ENCODE measurements at regions not wholly inside any gene's neighbourhood (a gene's known extent, or its start where the extent isn't known, plus 50 kb on each side); places are given as distances from the start of the nearest gene placed in this dataset.
"Not testable (repeated sequence)": the region's sequence is repeated elsewhere in the genome, so short reads cannot be mapped to it uniquely, and the experiment has no call there.

DNA sequence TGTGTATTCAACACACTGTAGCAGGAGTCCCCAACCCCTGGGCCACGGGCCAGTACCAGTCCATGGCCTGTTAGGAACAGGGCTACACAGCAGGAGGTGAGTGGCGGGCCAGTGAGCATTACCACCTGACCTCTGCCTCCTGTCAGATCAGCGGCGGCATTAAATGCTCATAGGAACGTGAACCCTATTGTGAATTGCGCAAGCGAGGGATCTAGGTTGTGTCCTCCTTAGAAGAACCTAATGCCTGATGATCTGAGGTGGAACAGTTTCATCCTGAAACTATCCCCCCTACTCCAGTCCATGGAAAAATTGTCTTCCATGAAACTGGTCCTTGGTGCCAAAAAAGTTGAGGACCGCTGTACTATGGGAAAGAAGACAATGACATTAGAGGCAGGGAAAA lies 386.9 kb downstream of the PREX1 start:
- no peak for DNase-seq (ENCODE audit: low read depth in 3 of 3)

GRCh38 chr20:48440261-48440660 lies 387.5 kb downstream of the PREX1 start:
- not testable (repeated sequence) for DNase-seq (ENCODE audit: low read depth in 3 of 3)

DNA sequence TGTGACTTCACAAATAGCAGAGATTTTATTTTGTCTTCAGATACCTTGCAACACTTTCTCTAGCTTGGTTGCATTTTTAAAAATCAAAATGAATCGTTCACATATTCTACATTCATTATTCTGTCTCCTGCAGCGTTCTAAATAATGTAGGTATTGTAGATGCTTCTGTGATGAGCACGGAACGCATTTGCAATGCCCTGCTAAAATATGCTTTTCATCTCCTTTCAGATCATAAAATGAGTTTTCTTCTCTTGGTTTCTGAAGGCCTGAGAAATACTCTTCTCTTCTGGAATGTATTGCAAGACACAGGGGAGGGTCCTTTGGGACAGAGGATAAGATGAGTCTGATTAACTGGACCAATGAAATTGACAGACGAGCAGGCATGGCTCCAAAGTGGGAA lies 390.7 kb downstream of the PREX1 start:
- no peak for DNase-seq (ENCODE audit: low read depth in 3 of 3)

DNA sequence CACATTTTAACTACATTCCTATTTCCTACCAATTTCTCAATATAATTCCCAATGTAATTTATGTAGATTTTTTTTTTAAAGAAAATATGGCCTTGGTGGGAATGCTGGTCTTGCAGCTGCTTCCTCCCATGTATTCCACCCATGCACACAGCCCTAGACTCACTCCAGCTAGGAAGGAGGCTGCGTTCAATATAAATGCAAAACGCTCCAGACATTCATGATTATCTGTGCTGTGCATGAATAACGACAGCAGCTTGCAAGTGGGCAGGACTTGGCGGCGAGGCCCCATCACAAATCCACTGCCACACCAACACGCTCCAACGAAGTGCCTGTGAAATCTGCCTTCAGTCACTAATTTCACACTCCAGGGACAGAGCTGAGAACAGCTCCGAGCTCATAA lies 391.2 kb downstream of the PREX1 start:
- DNase-seq (ENCODE audit: low read depth in 3 of 3), result not testable (repeated sequence)

- DNase-seq (ENCODE audit: low read depth in 3 of 3), result no peak
These were observed 394.6 kb downstream of the PREX1 start for GRCh38 chr20:48433178-48433577.

- no peak for DNase-seq (ENCODE audit: low read depth in 3 of 3)
These were observed 395.3 kb downstream of the PREX1 start for GRCh38 chr20:48432494-48432832.

GRCh38 chr20:48431653-48432493 lies 395.9 kb downstream of the PREX1 start:
- DNase-seq (ENCODE audit: low read depth in 3 of 3), result no peak

- no peak for DNase-seq (ENCODE audit: low read depth in 3 of 3)
These were observed 401.2 kb downstream of the PREX1 start for GRCh38 chr20:48426630-48427029.

DNA sequence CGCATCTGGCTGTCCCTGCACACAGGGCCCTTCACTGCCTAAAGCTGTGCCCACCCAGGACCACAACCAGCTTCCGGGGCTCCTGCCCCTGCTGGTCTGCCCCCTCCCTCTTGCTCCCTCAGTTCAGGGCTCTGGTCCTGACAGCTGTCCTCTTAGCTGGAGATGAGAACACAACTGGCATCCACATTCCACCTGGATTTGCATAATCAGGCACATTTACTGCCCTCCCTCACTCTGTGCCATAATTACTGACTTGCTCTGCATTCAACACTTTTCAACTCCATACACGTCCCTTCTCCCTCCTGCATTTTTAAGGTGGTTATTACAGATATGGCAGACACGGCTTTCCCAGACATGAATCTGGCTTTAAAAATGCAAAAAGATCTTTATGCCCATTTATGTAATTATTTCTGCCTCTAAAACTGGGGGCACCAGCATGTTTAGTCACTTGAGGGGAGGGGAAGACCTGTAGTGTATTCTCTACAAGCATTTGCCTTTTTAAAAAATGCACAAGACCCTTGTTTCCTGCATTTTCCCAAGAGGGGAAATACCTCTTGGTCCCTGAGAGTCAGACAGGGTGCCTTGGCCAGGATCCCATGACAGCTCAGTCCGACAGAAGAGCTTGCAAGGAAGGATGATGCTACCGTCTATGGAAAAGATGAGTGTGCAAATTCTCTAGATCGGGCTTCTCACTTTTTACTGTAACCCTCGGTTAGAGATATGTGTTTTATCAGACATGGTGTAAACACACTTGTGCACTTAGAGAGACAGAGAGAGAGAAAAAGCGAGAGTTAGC lies 401.8 kb downstream of the PREX1 start:
- DNase-seq (ENCODE audit: low read depth in 3 of 3), result no peak

DNA sequence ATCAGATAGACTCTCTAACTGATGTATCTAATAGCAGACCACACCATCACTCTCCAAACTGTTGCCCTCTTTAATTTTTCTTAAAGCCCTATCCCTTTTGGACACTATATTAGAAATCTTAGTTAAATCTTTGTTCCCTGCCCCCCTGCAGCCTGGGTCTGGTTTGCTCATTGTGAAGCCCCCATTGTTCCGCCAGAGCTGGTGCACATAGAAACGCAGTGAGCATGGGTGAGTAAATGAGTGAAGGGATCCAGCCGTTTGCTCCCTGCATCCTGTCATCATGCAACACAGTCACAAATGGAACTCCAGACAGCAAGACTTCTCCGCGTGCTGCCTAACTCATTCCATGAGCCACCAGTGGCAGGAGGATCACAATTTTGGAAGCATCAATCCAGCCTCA lies 402.5 kb downstream of the PREX1 start:
- no peak for DNase-seq (ENCODE audit: low read depth in 3 of 3)

- DNase-seq (ENCODE audit: low read depth in 3 of 3), result no peak
These were observed 405.4 kb downstream of the PREX1 start for GRCh38 chr20:48422242-48422960.

DNA sequence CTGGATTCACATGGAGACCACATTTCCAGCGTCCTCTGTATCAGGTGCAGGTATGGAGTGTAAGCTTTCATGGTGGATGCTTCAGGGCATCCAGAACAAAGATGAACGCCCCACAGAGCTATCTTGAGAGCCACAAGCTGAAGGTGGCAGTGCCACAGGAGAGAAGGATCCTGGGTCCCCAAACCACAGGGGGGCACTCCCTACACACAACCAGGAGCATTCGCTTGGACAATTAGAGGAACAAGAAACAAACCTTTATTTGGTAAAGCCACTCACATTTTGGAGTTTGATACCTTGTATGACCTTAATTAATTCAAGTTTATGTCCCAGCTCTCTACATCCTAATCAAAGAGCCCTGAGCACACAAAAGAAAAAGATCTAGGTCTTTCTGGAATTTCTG lies 406.3 kb downstream of the PREX1 start:
- no peak for DNase-seq (ENCODE audit: low read depth in 3 of 3)

DNA sequence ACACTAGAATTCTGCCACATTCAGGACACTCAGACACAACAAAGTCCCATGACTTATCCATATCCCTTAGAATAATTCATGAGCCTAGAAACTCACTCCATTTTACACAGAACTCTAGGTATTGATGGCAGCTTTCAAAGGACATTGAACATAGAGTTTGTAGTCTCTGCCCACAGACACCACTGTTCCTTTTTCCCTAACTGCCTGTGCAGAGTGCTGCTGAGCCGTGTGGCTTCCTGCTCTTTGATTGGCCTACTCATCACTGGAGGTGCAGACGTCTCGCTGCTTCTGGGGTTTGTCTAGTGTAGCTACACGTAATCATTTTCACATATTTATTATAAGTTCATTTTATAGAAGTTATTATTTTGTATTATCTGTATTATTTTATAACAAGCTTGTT lies 407.6 kb downstream of the PREX1 start:
- no peak for DNase-seq (ENCODE audit: low read depth in 3 of 3)

DNA sequence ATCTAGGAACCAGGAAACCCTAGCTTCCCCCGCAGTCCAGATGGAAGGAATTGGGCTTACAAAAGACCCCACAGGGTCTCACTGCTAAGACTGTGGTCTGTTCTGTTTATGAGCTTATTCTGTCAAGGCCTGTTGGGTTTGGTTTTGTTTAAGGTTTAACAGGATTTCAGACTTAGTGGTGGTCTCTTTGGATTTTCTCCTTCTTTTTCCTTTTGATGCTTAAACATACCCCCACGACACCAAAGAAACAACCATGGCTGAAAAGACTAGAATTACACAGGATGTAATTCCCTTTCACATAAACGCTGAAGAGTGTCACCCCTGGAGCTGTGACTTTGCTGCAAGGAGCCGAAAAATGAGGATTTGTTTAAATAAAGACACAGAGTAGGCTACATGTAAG lies 408.6 kb downstream of the PREX1 start:
- DNase-seq (ENCODE audit: low read depth in 3 of 3), result no peak

GRCh38 chr20:48416002-48416401 lies 411.8 kb downstream of the PREX1 start:
- DNase-seq (ENCODE audit: low read depth in 3 of 3), result no peak

DNA sequence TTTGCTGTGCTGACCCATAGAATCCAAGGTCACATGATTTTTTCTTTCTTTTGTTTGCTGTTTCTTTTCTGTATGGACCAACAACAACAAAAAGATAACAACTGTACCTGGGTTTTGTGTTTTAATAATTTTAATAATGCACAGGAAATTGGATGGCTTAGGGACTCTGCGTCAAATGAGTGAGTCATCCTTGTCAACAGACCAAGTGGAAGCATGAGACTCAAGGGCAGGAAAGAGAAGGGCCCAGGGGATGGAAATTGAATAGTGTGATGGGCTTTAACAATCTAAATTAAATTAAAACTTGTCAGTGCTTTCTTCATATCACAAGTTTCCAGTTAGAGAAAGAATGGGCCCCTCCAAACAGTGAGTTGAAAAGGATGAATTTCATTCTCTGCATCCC lies 413.0 kb downstream of the PREX1 start:
- no peak for DNase-seq (ENCODE audit: low read depth in 3 of 3)

- no peak for DNase-seq (ENCODE audit: low read depth in 3 of 3)
These were observed 415.8 kb downstream of the PREX1 start for GRCh38 chr20:48411919-48412522.

DNA sequence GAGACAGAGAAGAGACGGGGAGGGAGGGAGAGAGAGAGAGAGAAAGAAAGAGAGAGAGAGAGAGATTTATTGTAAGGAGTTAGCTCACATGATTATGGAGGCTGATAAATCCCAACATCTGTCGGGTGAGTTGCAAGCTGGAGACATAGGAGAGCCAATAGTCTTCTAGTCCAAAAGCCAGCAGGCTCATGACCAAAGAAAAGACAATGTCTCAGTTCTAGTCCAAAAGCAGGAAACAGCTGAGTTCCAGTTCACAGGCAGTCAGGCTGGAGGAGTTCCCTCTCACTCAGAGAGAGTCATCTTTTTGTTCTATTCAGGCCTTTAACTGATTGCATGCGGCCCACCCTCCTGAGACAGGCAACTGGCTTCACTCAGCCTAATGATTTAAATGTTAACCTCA lies 416.6 kb downstream of the PREX1 start:
- no peak for DNase-seq (ENCODE audit: low read depth in 3 of 3)

GRCh38 chr20:48409055-48409615 lies 418.7 kb downstream of the PREX1 start:
- no peak for DNase-seq (ENCODE audit: low read depth in 3 of 3)

- DNase-seq (ENCODE audit: low read depth in 3 of 3), result no peak
These were observed 420.1 kb downstream of the PREX1 start for GRCh38 chr20:48407710-48408109.

- no peak for DNase-seq (ENCODE audit: low read depth in 3 of 3)
These were observed 420.9 kb downstream of the PREX1 start for GRCh38 chr20:48406912-48407340.

GRCh38 chr20:48406498-48406897 lies 421.3 kb downstream of the PREX1 start:
- DNase-seq (ENCODE audit: low read depth in 3 of 3), result no peak

Measured in stimulated activated CD4-positive, alpha-beta T cell treated with anti-CD3 and anti-CD28 coated beads, TNF-alpha, amount 100 ng/mL, for 48 hours (primary cell).